IMR-90 (cell line): ENCODE measurements at regions not wholly inside any gene's neighbourhood (a gene's known extent, or its start where the extent isn't known, plus 50 kb on each side); places are given as distances from the start of the nearest gene placed in this dataset.

Experiments
- ATAC-seq: fragments of 200-7000 bp; cut with Tn5 transposase; 2 replicates; pipeline ENCODE4 v1.9.1; 2020; ENCODE audit warnings: low read depth, mild to moderate bottlenecking, moderate library complexity
- BruUV-seq: library from RNA; stranded (reverse); fragments of 400-500 nt; replicated peaks from 2 replicates; lab custom pipeline; 2021; lab: Mats Ljungman, UMichigan
- CTCF ChIA-PET: fragments of 300-600 bp; formaldehyde crosslinking; extraction: SDS; loops from one replicate; lab custom pipeline; 2021; ENCODE audit warnings: antibody characterized with exemption; lab: Yijun Ruan, JAX
- POLR2A ChIA-PET: fragments of 300-600 bp; sonication (Branson Sonifier 250); formaldehyde crosslinking; loops from one replicate; lab custom pipeline; 2022; ENCODE audit warnings: antibody characterized with exemption; ENCODE audit not compliant: unreplicated experiment; lab: Charles Lee
- DNase-seq: peaks from one replicate; pipeline ENCODE4 v3.0.0; 2013
- H2AFZ ChIP-seq: replicated peaks from 2 replicates; pipeline ENCODE3; 2013; ENCODE audit warnings: low read length, mild to moderate bottlenecking; ENCODE audit not compliant: poor library complexity
- H2AK5ac ChIP-seq: 2 replicates; pipeline ENCODE4 v1.6.1; 2013; ENCODE audit warnings: low read depth, low read length, inconsistent platforms
- H2AK9ac ChIP-seq: replicated peaks from 2 replicates; pipeline ENCODE3; 2013; ENCODE audit warnings: mild to moderate bottlenecking, low read depth, low read length, moderate library complexity; ENCODE audit not compliant: poor library complexity
- H2BK120ac ChIP-seq: 2 replicates; pipeline ENCODE4 v1.6.1; 2013; ENCODE audit warnings: low read depth, low read length, inconsistent platforms
- H2BK15ac ChIP-seq: 3 replicates; pipeline ENCODE4 v1.6.1; 2013; ENCODE audit warnings: low read depth, low read length, inconsistent platforms
- H2BK20ac ChIP-seq: 2 replicates; pipeline ENCODE4 v1.6.1; 2013; ENCODE audit warnings: low read depth, mild to moderate bottlenecking, inconsistent platforms, low read length, moderate library complexity
- H2BK5ac ChIP-seq: 2 replicates; pipeline ENCODE4 v1.6.1; 2013; ENCODE audit warnings: mild to moderate bottlenecking, low read depth, low read length, inconsistent platforms; ENCODE audit not compliant: poor library complexity, severe bottlenecking
- H3K14ac ChIP-seq: replicated peaks from 2 replicates; pipeline ENCODE4 v1.6.1; 2013; ENCODE audit warnings: low read depth, low read length, inconsistent platforms
- H3K18ac ChIP-seq: 2 replicates; pipeline ENCODE4 v1.6.1; 2013; ENCODE audit warnings: low read depth, low read length, control low read depth
- H3K23ac ChIP-seq: 2 replicates; pipeline ENCODE4 v1.6.1; 2013; ENCODE audit warnings: low read depth, low read length, inconsistent platforms
- H3K27ac ChIP-seq: 2 replicates; pipeline ENCODE4 v1.5.1; 2013; ENCODE audit warnings: mild to moderate bottlenecking, control low read depth, low read length; ENCODE audit not compliant: insufficient read depth
- H3K27me3 ChIP-seq: 2 replicates; pipeline ENCODE4 v1.6.1; 2013; ENCODE audit warnings: low read length; ENCODE audit not compliant: control insufficient read depth, insufficient read depth
- H3K36me3 ChIP-seq: 2 replicates; pipeline ENCODE4 v1.6.1; 2013; ENCODE audit warnings: low read length, mixed read lengths; ENCODE audit not compliant: control insufficient read depth, insufficient read depth
- H3K4ac ChIP-seq: 2 replicates; pipeline ENCODE4 v1.6.1; 2013; ENCODE audit warnings: low read depth, low read length, inconsistent platforms
- H3K4me1 ChIP-seq: 2 replicates; pipeline ENCODE4 v1.6.1; 2013; ENCODE audit warnings: low read length, mixed read lengths; ENCODE audit not compliant: control insufficient read depth, insufficient read depth
- H3K4me2 ChIP-seq: 2 replicates; pipeline ENCODE4 v1.6.1; 2013; ENCODE audit warnings: low read depth, mild to moderate bottlenecking, control low read depth, low read length, moderate library complexity
- H3K4me3 ChIP-seq: 2 replicates; pipeline ENCODE4 v1.5.1; 2013; ENCODE audit warnings: low read depth, mild to moderate bottlenecking, control low read depth, low read length, moderate library complexity; ENCODE audit not compliant: insufficient read depth
- H3K56ac ChIP-seq: 2 replicates; pipeline ENCODE4 v1.6.1; 2013; ENCODE audit warnings: low read length, inconsistent platforms; ENCODE audit not compliant: insufficient read depth; ENCODE audit errors: extremely low read depth
- H3K79me1 ChIP-seq, 2 experiments: 2 replicates each; pipeline ENCODE4 v1.6.1; 2013; ENCODE audit warnings: low read length in 2 of 2, inconsistent platforms in 1 of 2, low read depth in 1 of 2
- H3K9ac ChIP-seq: 2 replicates; pipeline ENCODE4 v1.6.1; 2013; ENCODE audit warnings: low read depth, low read length, control low read depth
- H3K9me1 ChIP-seq: 2 replicates; pipeline ENCODE4 v1.6.1; 2013; ENCODE audit warnings: low read length, inconsistent platforms; ENCODE audit not compliant: insufficient read depth
- H3K9me3 ChIP-seq: 2 replicates; pipeline ENCODE4 v1.6.1; 2013; ENCODE audit warnings: low read length; ENCODE audit not compliant: control insufficient read depth, insufficient read depth
- H4K20me1 ChIP-seq: 2 replicates; pipeline ENCODE4 v1.6.1; 2013; ENCODE audit warnings: low read length, inconsistent platforms; ENCODE audit not compliant: insufficient read depth
- H4K5ac ChIP-seq: 2 replicates; pipeline ENCODE4 v1.6.1; 2013; ENCODE audit warnings: mild to moderate bottlenecking, low read depth, low read length, control low read depth
- H4K8ac ChIP-seq, 2 experiments: 2 replicates each; pipeline ENCODE4 v1.6.1; 2013; ENCODE audit warnings: low read depth in 2 of 2, low read length in 2 of 2, control low read depth in 1 of 2, inconsistent platforms in 1 of 2
- H4K91ac ChIP-seq: 2 replicates; pipeline ENCODE4 v1.6.1; 2013; ENCODE audit warnings: low read depth, low read length, inconsistent platforms; ENCODE audit not compliant: insufficient read depth
- BHLHE40 ChIP-seq: fragments of 150-350 bp; IDR thresholded peaks from 2 replicates; pipeline ENCODE4 v1.6.1; 2016; ENCODE audit warnings: mild to moderate bottlenecking, low read depth, low read length
- CTCF ChIP-seq: conservative IDR thresholded peaks from 2 replicates; pipeline ENCODE4 v1.5.1; 2012; ENCODE audit warnings: mild to moderate bottlenecking, low read depth, low read length, improper control_type of control experiment
- FOS ChIP-seq: fragments of 150-350 bp; IDR thresholded peaks from 2 replicates; pipeline ENCODE4 v1.6.1; 2016; ENCODE audit warnings: low read depth, low read length
- MAFK ChIP-seq: IDR thresholded peaks from 2 replicates; pipeline ENCODE4 v1.6.1; 2012; ENCODE audit warnings: low read depth, low read length, improper control_type of control experiment
- MAZ ChIP-seq: IDR thresholded peaks from 2 replicates; pipeline ENCODE4 v1.6.1; 2012; ENCODE audit warnings: low read depth, mild to moderate bottlenecking, low read length, improper control_type of control experiment, moderate library complexity, borderline replicate concordance
- MXI1 ChIP-seq: IDR thresholded peaks from 2 replicates; pipeline ENCODE4 v1.6.1; 2012; ENCODE audit warnings: low read depth, mild to moderate bottlenecking, low read length, moderate library complexity, borderline replicate concordance
- NFE2L2 ChIP-seq: fragments of 150-350 bp; IDR thresholded peaks from 2 replicates; pipeline ENCODE4 v1.6.1; 2016; ENCODE audit warnings: low read depth, mild to moderate bottlenecking, low read length
- POLR2A ChIP-seq: IDR thresholded peaks from 2 replicates; pipeline ENCODE4 v1.6.1; 2012; ENCODE audit warnings: mild to moderate bottlenecking, low read depth, low read length
- RAD21 ChIP-seq: IDR thresholded peaks from 2 replicates; pipeline ENCODE4 v1.6.1; 2012; ENCODE audit warnings: low read length, improper control_type of control experiment
- RCOR1 ChIP-seq: IDR thresholded peaks from 2 replicates; pipeline ENCODE4 v1.6.1; 2012; ENCODE audit warnings: mild to moderate bottlenecking, low read length, improper control_type of control experiment; ENCODE audit not compliant: insufficient replicate concordance
- SMC3 ChIP-seq: fragments of 150-350 bp; IDR thresholded peaks from 2 replicates; pipeline ENCODE4 v1.6.1; 2016; ENCODE audit warnings: low read depth, mild to moderate bottlenecking, antibody characterized with exemption, low read length, moderate library complexity
- WGBS, 2 experiments: methylation state at CpG; one replicate each; pipeline versions ENCODE4 v1.1.5 to v1.1.7; 2013; ENCODE audit warnings: missing lambda C conversion rate in 2 of 2; ENCODE audit not compliant: insufficient read length in 1 of 2; ENCODE audit errors: extremely low coverage in 2 of 2; 5-methylcytosine and 5-hydroxymethylcytosine counted together
- dilution Hi-C: fragments of 300-500 bp; cut with HindIII; formaldehyde crosslinking; loops from one replicate; pipeline ENCODE4 v1.14.3; 2018; ENCODE audit warnings: low sequenced_read_pairs; ENCODE audit not compliant: unreplicated experiment
- in situ Hi-C: fragments of 300-500 bp; cut with MboI; formaldehyde crosslinking; loops from 3 replicates; pipeline ENCODE4 v1.14.3; 2019; ENCODE audit warnings: low sequenced_read_pairs, inconsistent platforms, mixed read lengths
- intact Hi-C: fragments of 100-400 bp; cut with micrococcal nuclease; formaldehyde crosslinking; loops from 2 replicates; pipeline ENCODE4 v1.10.0; 2022
- TF ChIP-seq, protein P1 (sequence below): fragments of 150-350 bp; IDR thresholded peaks from 2 replicates; pipeline ENCODE4 v1.6.1; 2017; ENCODE audit warnings: mild to moderate bottlenecking, antibody characterized with exemption, low read length, low read depth
- TF ChIP-seq, protein P2 (sequence below): fragments of 150-350 bp; IDR thresholded peaks from 2 replicates; pipeline ENCODE4 v1.6.1; 2016; ENCODE audit warnings: low read depth, mild to moderate bottlenecking, low read length, moderate library complexity, borderline replicate concordance

- Histone ChIP-seq H3K79me1 (no peaks in the 10 kb centered on the region), H3K23ac (no peak overlapping the region), H3K56ac (no peak overlapping the region), H4K91ac (no peak overlapping the region), H3K18ac (no peak overlapping the region), H2BK20ac (no peak overlapping the region), H3K9me1 (no peaks in the 10 kb centered on the region), H4K8ac (no peak overlapping the region), H3K14ac (no peak overlapping the region), H3K4ac (no peak overlapping the region), H2AK9ac (no peak overlapping the region), H3K4me3 (no peak overlapping the region), H2BK120ac (no peak overlapping the region), H4K5ac (no peak overlapping the region), H3K4me2 (no peak overlapping the region), H3K27me3 (peaks cover 4% of the 10 kb centered on the region), H2AFZ (no peak overlapping the region), H2BK15ac (no peak overlapping the region), H4K20me1 (no peaks in the 10 kb centered on the region), H3K27ac (no peak overlapping the region), H2BK5ac (no peak overlapping the region), H3K9ac (no peak overlapping the region), H3K4me1 (no peaks in the 10 kb centered on the region), H3K36me3 (no peaks in the 10 kb centered on the region), H3K9me3 (no peaks in the 10 kb centered on the region), H2AK5ac (no peak overlapping the region)
- DNase-seq (no peak), ATAC-seq (no peak)
- in situ Hi-C loops, result loop anchor here (25.0 kb wide), 1 partner anchor 350 kb away; no protein-coding TSS in a partner anchor
- POLR2A ChIA-PET, result no interaction called here
- BruUV-seq, result no TSS peak
- no CpG with 5 or more reads among the region's 3 CpGs for WGBS, 2 experiments
- dilution Hi-C loops, result no loop called here
- CTCF ChIA-PET, result no interaction called here
- TF ChIP-seq MXI1, result no peak
- TF ChIP-seq BHLHE40, result no peak
- no peak for TF ChIP-seq RCOR1
- TF ChIP-seq CTCF, result no peak
- TF ChIP-seq NFE2L2, result no peak
- TF ChIP-seq SMC3, result no peak
- TF ChIP-seq, protein P1, sequence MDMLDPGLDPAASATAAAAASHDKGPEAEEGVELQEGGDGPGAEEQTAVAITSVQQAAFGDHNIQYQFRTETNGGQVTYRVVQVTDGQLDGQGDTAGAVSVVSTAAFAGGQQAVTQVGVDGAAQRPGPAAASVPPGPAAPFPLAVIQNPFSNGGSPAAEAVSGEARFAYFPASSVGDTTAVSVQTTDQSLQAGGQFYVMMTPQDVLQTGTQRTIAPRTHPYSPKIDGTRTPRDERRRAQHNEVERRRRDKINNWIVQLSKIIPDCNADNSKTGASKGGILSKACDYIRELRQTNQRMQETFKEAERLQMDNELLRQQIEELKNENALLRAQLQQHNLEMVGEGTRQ, result no peak
- no peak for TF ChIP-seq POLR2A
- no peak for TF ChIP-seq MAFK
- TF ChIP-seq, protein P2, sequence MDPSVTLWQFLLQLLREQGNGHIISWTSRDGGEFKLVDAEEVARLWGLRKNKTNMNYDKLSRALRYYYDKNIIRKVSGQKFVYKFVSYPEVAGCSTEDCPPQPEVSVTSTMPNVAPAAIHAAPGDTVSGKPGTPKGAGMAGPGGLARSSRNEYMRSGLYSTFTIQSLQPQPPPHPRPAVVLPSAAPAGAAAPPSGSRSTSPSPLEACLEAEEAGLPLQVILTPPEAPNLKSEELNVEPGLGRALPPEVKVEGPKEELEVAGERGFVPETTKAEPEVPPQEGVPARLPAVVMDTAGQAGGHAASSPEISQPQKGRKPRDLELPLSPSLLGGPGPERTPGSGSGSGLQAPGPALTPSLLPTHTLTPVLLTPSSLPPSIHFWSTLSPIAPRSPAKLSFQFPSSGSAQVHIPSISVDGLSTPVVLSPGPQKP, result no peak
- TF ChIP-seq FOS, result no peak
- no peak for TF ChIP-seq RAD21
- no peak for TF ChIP-seq MAZ
- intact Hi-C loops, result no loop called here
These were observed 106.4 kb upstream of the TBX5 start for GRCh38 chr12:114512351-114512750.
